ENCODE measurements at regions not wholly inside any gene's neighbourhood (a gene's known extent, or its start where the extent isn't known, plus 50 kb on each side); places are given as distances from the start of the nearest gene placed in this dataset.

DNA sequence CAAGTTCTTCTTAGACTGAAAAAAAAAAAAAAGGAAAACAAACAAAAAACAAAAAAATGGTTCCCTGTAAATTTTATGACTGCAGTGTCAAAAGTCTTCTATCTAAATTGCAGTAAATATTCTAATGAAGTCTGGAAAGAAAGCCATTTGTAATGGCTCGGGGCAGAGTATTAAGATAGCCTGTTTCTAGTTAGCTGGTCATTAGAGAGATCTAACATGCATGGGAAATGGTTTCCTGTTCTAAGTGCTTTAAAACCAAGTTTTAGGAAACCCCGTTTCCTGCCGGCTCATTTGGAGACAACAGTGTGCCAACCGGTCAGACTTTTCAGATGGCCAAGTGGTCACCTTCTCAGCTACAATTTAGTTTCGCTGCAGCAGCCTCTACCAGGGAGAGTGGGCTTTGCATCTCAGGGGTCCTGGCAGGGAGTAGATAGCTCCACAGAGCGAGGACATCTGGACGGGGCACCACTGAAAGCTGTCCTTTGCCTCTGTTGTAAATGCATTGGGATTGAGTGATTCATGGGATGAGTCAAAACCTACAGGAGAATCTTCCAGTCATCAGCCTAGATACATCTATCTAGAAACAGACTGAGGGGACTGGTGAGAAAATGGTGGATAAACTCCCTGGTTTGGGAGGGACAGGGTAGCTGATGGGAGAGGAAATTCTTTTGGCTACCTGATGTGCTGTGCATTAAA lies 473.2 kb upstream of the SALL1 start:
- Histone ChIP-seq H3K36me3 (ENCODE audit: control insufficient read depth, insufficient read depth, low read length) (no peaks in the 10 kb centered on the region), H3K4me3 (ENCODE audit: low read depth, low read length) (no peak overlapping the region), H3K9me3 (ENCODE audit: control insufficient read depth in 2 of 2, low read length in 2 of 2) (no peaks in the 10 kb centered on the region), H3K4me1 (ENCODE audit: control insufficient read depth, insufficient read depth, low read length, poor library complexity, severe bottlenecking) (no peaks in the 10 kb centered on the region), H3K27ac (ENCODE audit: insufficient read depth, low read length, poor library complexity, severe bottlenecking) (no peak overlapping the region), H3K27me3 (ENCODE audit: control insufficient read depth, insufficient read depth, low read length) (no peaks in the 10 kb centered on the region)
- Mint-ChIP-seq H3K36me3 (no peaks in the 10 kb centered on the region), H3K4me3 (no peak overlapping the region), H3K27me3 (no peaks in the 10 kb centered on the region), H3K9me3 (peaks cover 4 to 10% (median 6%) of the 10 kb centered on the region in 7 donors), H3K4me1 (no peaks in the 10 kb centered on the region), H3K27ac (no peak overlapping the region)
- ATAC-seq (ENCODE audit: low read depth in 2 of 2) (no peak), DNase-seq (no peak)

DNA sequence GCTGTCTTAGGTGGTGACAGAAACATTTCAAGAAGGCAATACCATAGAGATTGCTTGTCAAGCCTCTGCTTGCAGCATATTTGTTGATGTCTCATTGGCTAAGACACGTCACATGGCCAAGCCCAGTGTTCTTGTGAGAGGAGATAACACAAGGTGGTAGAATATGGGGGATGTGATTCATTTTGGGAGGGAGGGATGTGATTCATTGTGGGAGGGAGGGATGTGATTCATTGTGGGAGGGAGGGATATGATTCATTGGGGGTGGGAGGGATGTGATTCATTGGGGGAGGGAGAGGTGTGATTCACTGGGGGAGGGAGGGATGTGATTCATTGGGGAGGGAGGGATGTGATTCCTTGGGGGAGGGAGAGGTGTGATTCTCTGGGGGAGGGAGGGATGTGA lies 470.5 kb upstream of the SALL1 start:
- Histone ChIP-seq H3K4me1 (ENCODE audit: control insufficient read depth, insufficient read depth, low read length, poor library complexity, severe bottlenecking) (no peaks in the 10 kb centered on the region), H3K36me3 (ENCODE audit: control insufficient read depth, insufficient read depth, low read length) (no peaks in the 10 kb centered on the region), H3K27ac (ENCODE audit: insufficient read depth, low read length, poor library complexity, severe bottlenecking) (no peak overlapping the region), H3K27me3 (ENCODE audit: control insufficient read depth, insufficient read depth, low read length) (no peaks in the 10 kb centered on the region), H3K4me3 (ENCODE audit: low read depth, low read length) (no peak overlapping the region), H3K9me3 (ENCODE audit: control insufficient read depth in 2 of 2, low read length in 2 of 2) (no peaks in the 10 kb centered on the region)
- Mint-ChIP-seq H3K36me3 (no peaks in the 10 kb centered on the region), H3K4me1 (no peaks in the 10 kb centered on the region), H3K4me3 (no peak overlapping the region), H3K27ac (no peak overlapping the region), H3K27me3 (no peaks in the 10 kb centered on the region), H3K9me3 (peaks cover 5 to 12% (median 9%) of the 10 kb centered on the region in 7 donors)
- no peak for DNase-seq
- ATAC-seq (ENCODE audit: low read depth in 2 of 2), result no peak

DNA sequence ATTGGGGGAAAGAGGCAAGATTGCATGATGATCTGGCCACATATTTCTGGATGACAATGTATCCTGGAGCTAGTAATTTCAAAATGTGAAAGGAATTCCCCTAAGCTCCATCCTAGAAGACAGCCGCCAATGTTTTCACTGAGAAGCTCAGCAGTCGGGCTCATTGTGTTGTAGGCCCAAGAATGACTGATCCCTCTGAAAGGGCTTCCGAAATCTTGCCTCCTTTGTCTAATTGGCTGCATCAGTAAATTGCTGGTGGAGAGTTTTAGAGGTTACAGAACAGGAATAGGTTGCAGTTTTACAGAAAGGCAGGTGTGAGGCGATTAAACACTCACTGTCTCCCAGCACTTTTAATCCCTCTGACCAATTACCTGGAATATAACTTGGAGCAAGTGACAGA lies 464.1 kb upstream of the SALL1 start:
- H3K27ac ChIP-seq (ENCODE audit: insufficient read depth, low read length, poor library complexity, severe bottlenecking), result no peak overlapping the region
- H3K4me3 ChIP-seq (ENCODE audit: low read depth, low read length), result no peak overlapping the region
- H3K27me3 ChIP-seq (ENCODE audit: control insufficient read depth, insufficient read depth, low read length), result no peaks in the 10 kb centered on the region
- no peaks in the 10 kb centered on the region for H3K36me3 ChIP-seq (ENCODE audit: control insufficient read depth, insufficient read depth, low read length)
- no peak overlapping the region for H3K4me3 Mint-ChIP-seq
- H3K27me3 Mint-ChIP-seq, result no peaks in the 10 kb centered on the region
- no peak overlapping the region for H3K27ac Mint-ChIP-seq
- DNase-seq (no peak), ATAC-seq (ENCODE audit: low read depth in 2 of 2) (no peak)
- no peaks in the 10 kb centered on the region for H3K9me3 ChIP-seq (ENCODE audit: control insufficient read depth in 2 of 2, low read length in 2 of 2)
- no peaks in the 10 kb centered on the region for H3K36me3 Mint-ChIP-seq
- no peaks in the 10 kb centered on the region for H3K4me1 ChIP-seq (ENCODE audit: control insufficient read depth, insufficient read depth, low read length, poor library complexity, severe bottlenecking)
- peaks cover 0 to 12% (median 7%) of the 10 kb centered on the region in 7 donors for H3K9me3 Mint-ChIP-seq
- no peaks in the 10 kb centered on the region for H3K4me1 Mint-ChIP-seq

DNA sequence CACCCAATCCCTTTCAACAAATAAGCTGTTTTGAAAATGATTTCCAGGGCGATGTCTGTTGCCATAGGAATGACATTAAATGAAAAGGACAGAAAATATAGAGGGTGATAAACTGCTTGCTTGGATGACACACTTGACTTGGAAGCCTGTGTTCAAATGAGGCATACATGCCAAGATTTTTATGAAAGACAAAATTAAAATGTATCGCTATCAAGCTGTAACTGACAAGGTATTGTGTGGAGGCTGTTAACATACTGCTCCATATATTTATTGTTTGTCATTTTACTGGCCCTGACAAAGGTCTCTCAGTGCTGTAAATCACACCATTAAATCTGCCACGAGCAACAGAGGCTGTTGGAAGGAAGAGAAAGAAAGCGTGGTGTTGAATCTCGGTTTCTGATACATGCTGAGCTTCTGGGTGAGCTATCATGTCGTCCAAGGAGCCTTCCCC lies 456.2 kb upstream of the SALL1 start:
- Histone ChIP-seq H3K27me3 (ENCODE audit: control insufficient read depth, insufficient read depth, low read length) (no peaks in the 10 kb centered on the region), H3K27ac (ENCODE audit: insufficient read depth, low read length, poor library complexity, severe bottlenecking) (no peak overlapping the region), H3K4me3 (ENCODE audit: low read depth, low read length) (no peak overlapping the region), H3K36me3 (ENCODE audit: control insufficient read depth, insufficient read depth, low read length) (no peaks in the 10 kb centered on the region), H3K9me3 (ENCODE audit: control insufficient read depth in 2 of 2, low read length in 2 of 2) (no peaks in the 10 kb centered on the region), H3K4me1 (ENCODE audit: control insufficient read depth, insufficient read depth, low read length, poor library complexity, severe bottlenecking) (no peaks in the 10 kb centered on the region)
- H3K4me3 Mint-ChIP-seq, result no peak overlapping the region
- H3K27ac Mint-ChIP-seq, result no peak overlapping the region
- H3K4me1 Mint-ChIP-seq, result no peaks in the 10 kb centered on the region
- H3K36me3 Mint-ChIP-seq, result no peaks in the 10 kb centered on the region
- ATAC-seq (ENCODE audit: low read depth in 2 of 2) (no peak), DNase-seq (no peak)
- H3K27me3 Mint-ChIP-seq, result no peaks in the 10 kb centered on the region
- H3K9me3 Mint-ChIP-seq, result peaks cover 0 to 11% (median 4%) of the 10 kb centered on the region in 7 donors

DNA sequence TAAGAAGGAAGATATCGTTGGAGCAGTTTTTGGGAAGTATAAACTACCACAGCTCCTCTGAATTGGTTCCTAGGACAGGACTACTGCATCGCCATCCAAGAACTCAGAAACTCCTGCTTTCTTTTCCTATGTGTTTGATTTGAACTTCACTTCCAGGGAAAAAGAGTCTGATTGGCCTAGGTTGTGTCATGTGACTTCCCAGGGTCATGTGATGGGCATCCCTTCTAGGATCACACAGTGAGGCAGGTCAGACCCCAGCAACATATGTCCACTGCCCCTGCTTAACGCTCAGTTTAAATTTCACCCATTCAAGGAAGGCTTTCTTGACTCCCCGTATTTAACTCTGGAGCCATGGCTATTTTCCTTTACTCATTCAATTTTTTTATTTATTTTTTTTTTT lies 445.2 kb upstream of the SALL1 start:
- H3K27ac ChIP-seq (ENCODE audit: insufficient read depth, low read length, poor library complexity, severe bottlenecking), result no peak overlapping the region
- Mint-ChIP-seq H3K36me3 (no peaks in the 10 kb centered on the region), H3K9me3 (peaks cover 0 to 6% (median 3%) of the 10 kb centered on the region in 7 donors), H3K4me3 (no peak overlapping the region), H3K27ac (no peak overlapping the region), H3K27me3 (no peaks in the 10 kb centered on the region), H3K4me1 (no peaks in the 10 kb centered on the region)
- no peak for DNase-seq
- H3K9me3 ChIP-seq (ENCODE audit: control insufficient read depth in 2 of 2, low read length in 2 of 2), result no peaks in the 10 kb centered on the region
- no peaks in the 10 kb centered on the region for H3K36me3 ChIP-seq (ENCODE audit: control insufficient read depth, insufficient read depth, low read length)
- no peak for ATAC-seq (ENCODE audit: low read depth in 2 of 2)
- no peaks in the 10 kb centered on the region for H3K4me1 ChIP-seq (ENCODE audit: control insufficient read depth, insufficient read depth, low read length, poor library complexity, severe bottlenecking)
- no peak overlapping the region for H3K4me3 ChIP-seq (ENCODE audit: low read depth, low read length)
- no peaks in the 10 kb centered on the region for H3K27me3 ChIP-seq (ENCODE audit: control insufficient read depth, insufficient read depth, low read length)

- Mint-ChIP-seq H3K9me3 (peaks cover 0 to 5% (median 2%) of the 10 kb centered on the region in 7 donors), H3K27me3 (no peaks in the 10 kb centered on the region), H3K36me3 (no peaks in the 10 kb centered on the region), H3K27ac (no peak overlapping the region), H3K4me3 (no peak overlapping the region), H3K4me1 (no peaks in the 10 kb centered on the region)
- Histone ChIP-seq H3K27me3 (ENCODE audit: control insufficient read depth, insufficient read depth, low read length) (no peaks in the 10 kb centered on the region), H3K9me3 (ENCODE audit: control insufficient read depth in 2 of 2, low read length in 2 of 2) (no peaks in the 10 kb centered on the region), H3K36me3 (ENCODE audit: control insufficient read depth, insufficient read depth, low read length) (no peaks in the 10 kb centered on the region), H3K27ac (ENCODE audit: insufficient read depth, low read length, poor library complexity, severe bottlenecking) (no peak overlapping the region), H3K4me1 (ENCODE audit: control insufficient read depth, insufficient read depth, low read length, poor library complexity, severe bottlenecking) (no peaks in the 10 kb centered on the region), H3K4me3 (ENCODE audit: low read depth, low read length) (no peak overlapping the region)
- DNase-seq (no peak), ATAC-seq (ENCODE audit: low read depth in 2 of 2) (no peak)
These were observed 441.6 kb upstream of the SALL1 start for GRCh38 chr16:51592535-51593300.

GRCh38 chr16:51592001-51592501 lies 441.0 kb upstream of the SALL1 start:
- H3K27ac Mint-ChIP-seq, result no peak overlapping the region
- H3K36me3 ChIP-seq (ENCODE audit: control insufficient read depth, insufficient read depth, low read length), result no peaks in the 10 kb centered on the region

More at GRCh38 chr16:51592001-51592501, 441.0 kb upstream of the SALL1 start:
- no peaks in the 10 kb centered on the region for H3K9me3 ChIP-seq (ENCODE audit: control insufficient read depth in 2 of 2, low read length in 2 of 2)
- no peaks in the 10 kb centered on the region for H3K4me1 Mint-ChIP-seq
- H3K4me3 Mint-ChIP-seq, result no peak overlapping the region
- H3K9me3 Mint-ChIP-seq, result peaks cover 0 to 5% (median 2%) of the 10 kb centered on the region in 7 donors
- no peaks in the 10 kb centered on the region for H3K4me1 ChIP-seq (ENCODE audit: control insufficient read depth, insufficient read depth, low read length, poor library complexity, severe bottlenecking)
- no peaks in the 10 kb centered on the region for H3K27me3 Mint-ChIP-seq
- no peaks in the 10 kb centered on the region for H3K27me3 ChIP-seq (ENCODE audit: control insufficient read depth, insufficient read depth, low read length)
- no peak overlapping the region for H3K27ac ChIP-seq (ENCODE audit: insufficient read depth, low read length, poor library complexity, severe bottlenecking)
- H3K4me3 ChIP-seq (ENCODE audit: low read depth, low read length), result no peak overlapping the region
- no peaks in the 10 kb centered on the region for H3K36me3 Mint-ChIP-seq
- ATAC-seq (ENCODE audit: low read depth in 2 of 2) (no peak), DNase-seq (no peak)

Data from CD4-positive, CD25-positive, alpha-beta regulatory T cell (primary cell).